ENCODE measurements at regions not wholly inside any gene's neighbourhood (a gene's known extent, or its start where the extent isn't known, plus 50 kb on each side); places are given as distances from the start of the nearest gene placed in this dataset.

DNA sequence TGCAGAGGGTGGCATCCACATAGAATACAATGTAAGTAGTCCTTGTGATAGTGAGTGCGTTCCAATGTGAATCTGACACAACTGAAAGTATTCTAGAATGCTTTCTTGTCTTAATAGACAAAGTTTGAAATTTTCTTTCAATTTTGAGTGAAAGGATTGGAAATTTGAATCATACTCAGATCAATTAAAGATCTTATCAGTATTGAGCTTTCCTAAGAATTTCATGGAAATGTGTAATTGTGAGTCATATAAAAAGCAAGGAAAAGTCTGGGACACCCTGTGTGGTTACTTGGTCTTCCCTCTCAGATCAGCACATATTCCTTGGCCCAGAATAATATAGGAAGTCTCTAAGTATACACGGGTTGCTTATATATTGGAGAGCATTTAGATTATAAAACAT is 99.1 kb downstream of the MBL2 start:
- Histone ChIP-seq H3K9ac (ENCODE audit: extremely low read depth, insufficient read length, low read length) (no peak overlapping the region), H4K5ac (ENCODE audit: insufficient read length, low read depth, low read length) (no peak overlapping the region), H4K8ac (replicated peaks; ENCODE audit: insufficient read length, low read depth, low read length) (no peak overlapping the region), H2AK5ac (ENCODE audit: insufficient read length, low read length) (no peak overlapping the region), H2BK120ac (ENCODE audit: low read depth, low read length, poor library complexity, severe bottlenecking) (no peak overlapping the region), H2BK20ac (ENCODE audit: low read depth, low read length, poor library complexity, severe bottlenecking) (no peak overlapping the region), H2BK12ac (ENCODE audit: insufficient read length, low read depth, low read length) (no peak overlapping the region), H3K79me1 (ENCODE audit: insufficient read depth, low read depth, low read length, poor library complexity, severe bottlenecking) (no peaks in the 10 kb centered on the region), H3K23ac (ENCODE audit: insufficient read length, low read depth, low read length) (no peak overlapping the region), H4K20me1 (ENCODE audit: control insufficient read depth, insufficient read depth, insufficient read length) (no peaks in the 10 kb centered on the region), H3K4me2 (ENCODE audit: insufficient read depth, insufficient read length, low read length) (no peak overlapping the region), H2BK15ac (ENCODE audit: low read depth, low read length) (no peak overlapping the region), H2BK5ac (ENCODE audit: insufficient read length, low read length) (no peak overlapping the region), H3K14ac (ENCODE audit: insufficient read depth, low read length) (no peak overlapping the region), H2AFZ (ENCODE audit: low read length) (no peak overlapping the region), H3K9me3 (ENCODE audit: control insufficient read depth, low read depth, low read length) (no peaks in the 10 kb centered on the region), H3K56ac (ENCODE audit: insufficient read length, low read depth, low read length) (no peak overlapping the region), H3K27me3 (ENCODE audit: insufficient read depth, low read length) (no peaks in the 10 kb centered on the region), H3K4ac (ENCODE audit: low read depth, low read length) (no peak overlapping the region), H3K27ac (ENCODE audit: insufficient read length, low read depth, low read length) (no peak overlapping the region), H3K79me2 (ENCODE audit: insufficient read depth, low read length) (0 out of 2 replicates have a peak, but pooled peaks cover 2% of the 10 kb centered on the region), H3K4me1 (ENCODE audit: insufficient read depth, low read length) (no peaks in the 10 kb centered on the region), H4K91ac (ENCODE audit: insufficient read length, low read depth, low read length) (no peak overlapping the region), H3K18ac (ENCODE audit: insufficient read length, low read depth, low read length) (no peak overlapping the region), H3T11ph (ENCODE audit: low read length) (no peak overlapping the region), H3K23me2 (ENCODE audit: insufficient read length, low read depth, low read length, poor library complexity, severe bottlenecking) (no peaks in the 10 kb centered on the region)
- no peaks in the 10 kb centered on the region for H3K27me3 Mint-ChIP-seq (ENCODE audit: low read depth)
- no peak for DNase-seq
- no peaks in the 10 kb centered on the region for H3K36me3 Mint-ChIP-seq (ENCODE audit: insufficient read depth in 1 of 3, low read depth in 3 of 3)
- H3K27ac Mint-ChIP-seq, result no peak overlapping the region
- no CpG with 5 or more reads among the region's 2 CpGs for WGBS (ENCODE audit: extremely low coverage, insufficient read length, low lambda C conversion rate)
- TF ChIP-seq, protein P1, sequence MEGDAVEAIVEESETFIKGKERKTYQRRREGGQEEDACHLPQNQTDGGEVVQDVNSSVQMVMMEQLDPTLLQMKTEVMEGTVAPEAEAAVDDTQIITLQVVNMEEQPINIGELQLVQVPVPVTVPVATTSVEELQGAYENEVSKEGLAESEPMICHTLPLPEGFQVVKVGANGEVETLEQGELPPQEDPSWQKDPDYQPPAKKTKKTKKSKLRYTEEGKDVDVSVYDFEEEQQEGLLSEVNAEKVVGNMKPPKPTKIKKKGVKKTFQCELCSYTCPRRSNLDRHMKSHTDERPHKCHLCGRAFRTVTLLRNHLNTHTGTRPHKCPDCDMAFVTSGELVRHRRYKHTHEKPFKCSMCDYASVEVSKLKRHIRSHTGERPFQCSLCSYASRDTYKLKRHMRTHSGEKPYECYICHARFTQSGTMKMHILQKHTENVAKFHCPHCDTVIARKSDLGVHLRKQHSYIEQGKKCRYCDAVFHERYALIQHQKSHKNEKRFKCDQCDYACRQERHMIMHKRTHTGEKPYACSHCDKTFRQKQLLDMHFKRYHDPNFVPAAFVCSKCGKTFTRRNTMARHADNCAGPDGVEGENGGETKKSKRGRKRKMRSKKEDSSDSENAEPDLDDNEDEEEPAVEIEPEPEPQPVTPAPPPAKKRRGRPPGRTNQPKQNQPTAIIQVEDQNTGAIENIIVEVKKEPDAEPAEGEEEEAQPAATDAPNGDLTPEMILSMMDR (conservative IDR thresholded peaks at IDR 0.05), result no peak
- H3K4me1 Mint-ChIP-seq, result no peaks in the 10 kb centered on the region
- H3K4me3 Mint-ChIP-seq, result no peak overlapping the region
- H3K9me3 Mint-ChIP-seq, result no peaks in the 10 kb centered on the region
